ENCODE measurements at regions not wholly inside any gene's neighbourhood (a gene's known extent, or its start where the extent isn't known, plus 50 kb on each side); places are given as distances from the start of the nearest gene placed in this dataset.

- Histone ChIP-seq H4K20me1 (ENCODE audit: insufficient read depth, low read length) (no peaks in the 10 kb centered on the region), H3K4me3 (ENCODE audit: low read depth, low read length, poor library complexity, severe bottlenecking) (no peak overlapping the region), H3K79me2 (ENCODE audit: insufficient read depth, low read depth, low read length) (no peaks in the 10 kb centered on the region), H3K9me3 (ENCODE audit: low read length) (no peaks in the 10 kb centered on the region), H2AFZ (ENCODE audit: low read length) (no peak overlapping the region), H3K4me1 (ENCODE audit: insufficient read depth, low read length, poor library complexity, severe bottlenecking) (no peaks in the 10 kb centered on the region), H3K9me2 (ENCODE audit: insufficient read depth, low read length) (no peaks in the 10 kb centered on the region), H3K27ac (ENCODE audit: low read depth, low read length, poor library complexity, severe bottlenecking) (no peak overlapping the region), H3K4me2 (ENCODE audit: low read length) (no peak overlapping the region), H3K36me3 (ENCODE audit: insufficient read depth, low read length) (no peaks in the 10 kb centered on the region)
- ChIA-PET CTCF (ENCODE audit: unreplicated experiment) (interaction anchor here (0.6 kb wide), 1 partner anchor 1023 kb away, joined by 4 read pairs; no protein-coding TSS in a partner anchor), POLR2A (no interaction called here)
- no TSS peak for BruUV-seq (replicated peaks)
- TF ChIP-seq EZH2phosphoT487 (IDR thresholded peaks at IDR 0.05; ENCODE audit: borderline replicate concordance, low read depth, low read length) (no peak), CTCF (conservative IDR thresholded peaks at IDR 0.05; ENCODE audit: low read length) (no peak)
- intact Hi-C loops (cut with micrococcal nuclease; ENCODE audit: unreplicated experiment) = no loop called here
- DNase-seq (ENCODE audit: low spot score) = no peak
Observed at GRCh38 chr16:55271945-55272513, 52.0 kb upstream of the IRX6 start.

- no peaks in the 10 kb centered on the region for H3K9me3 ChIP-seq (ENCODE audit: low read length)
- H3K4me1 ChIP-seq (ENCODE audit: insufficient read depth, low read length, poor library complexity, severe bottlenecking) = no peaks in the 10 kb centered on the region
- TF ChIP-seq CTCF (conservative IDR thresholded peaks at IDR 0.05; ENCODE audit: low read length) (no peak), EZH2phosphoT487 (IDR thresholded peaks at IDR 0.05; ENCODE audit: borderline replicate concordance, low read depth, low read length) (no peak)
- H3K9me2 ChIP-seq (ENCODE audit: insufficient read depth, low read length) = no peaks in the 10 kb centered on the region
- no peak overlapping the region for H3K4me2 ChIP-seq (ENCODE audit: low read length)
- BruUV-seq (replicated peaks) = no TSS peak
- CTCF ChIA-PET (ENCODE audit: unreplicated experiment) = interaction anchor here (0.6 kb wide), 1 partner anchor 1022 kb away, joined by 4 read pairs; no protein-coding TSS in a partner anchor
- no peaks in the 10 kb centered on the region for H3K79me2 ChIP-seq (ENCODE audit: insufficient read depth, low read depth, low read length)
- H4K20me1 ChIP-seq (ENCODE audit: insufficient read depth, low read length) = no peaks in the 10 kb centered on the region
- DNase-seq (ENCODE audit: low spot score) = no peak
- no peak overlapping the region for H3K4me3 ChIP-seq (ENCODE audit: low read depth, low read length, poor library complexity, severe bottlenecking)
- POLR2A ChIA-PET = no interaction called here
- H3K27ac ChIP-seq (ENCODE audit: low read depth, low read length, poor library complexity, severe bottlenecking) = no peak overlapping the region
- no peak overlapping the region for H2AFZ ChIP-seq (ENCODE audit: low read length)
- H3K36me3 ChIP-seq (ENCODE audit: insufficient read depth, low read length) = no peaks in the 10 kb centered on the region
- intact Hi-C loops (cut with micrococcal nuclease; ENCODE audit: unreplicated experiment) = no loop called here
Observed at GRCh38 chr16:55272744-55273143, 51.3 kb upstream of the IRX6 start.

- Histone ChIP-seq H2AFZ (ENCODE audit: low read length) (no peak overlapping the region), H3K79me2 (ENCODE audit: insufficient read depth, low read depth, low read length) (no peaks in the 10 kb centered on the region), H3K9me2 (ENCODE audit: insufficient read depth, low read length) (no peaks in the 10 kb centered on the region), H3K4me1 (ENCODE audit: insufficient read depth, low read length, poor library complexity, severe bottlenecking) (no peaks in the 10 kb centered on the region), H3K36me3 (ENCODE audit: insufficient read depth, low read length) (no peaks in the 10 kb centered on the region), H3K9me3 (ENCODE audit: low read length) (no peaks in the 10 kb centered on the region), H4K20me1 (ENCODE audit: insufficient read depth, low read length) (no peaks in the 10 kb centered on the region), H3K4me2 (ENCODE audit: low read length) (no peak overlapping the region), H3K27ac (ENCODE audit: low read depth, low read length, poor library complexity, severe bottlenecking) (no peak overlapping the region), H3K4me3 (ENCODE audit: low read depth, low read length, poor library complexity, severe bottlenecking) (no peak overlapping the region)
- intact Hi-C loops (cut with micrococcal nuclease; ENCODE audit: unreplicated experiment) = no loop called here
- TF ChIP-seq EZH2phosphoT487 (IDR thresholded peaks at IDR 0.05; ENCODE audit: borderline replicate concordance, low read depth, low read length) = no peak
- TF ChIP-seq CTCF (conservative IDR thresholded peaks at IDR 0.05; ENCODE audit: low read length) = no peak
- CTCF ChIA-PET (ENCODE audit: unreplicated experiment) = no interaction called here
- no TSS peak for BruUV-seq (replicated peaks)
- POLR2A ChIA-PET = no interaction called here
- no peak for DNase-seq (ENCODE audit: low spot score)
Observed at GRCh38 chr16:55273356-55273755, 50.6 kb upstream of the IRX6 start.
